ENCODE measurements at regions not wholly inside any gene's neighbourhood (a gene's known extent, or its start where the extent isn't known, plus 50 kb on each side); places are given as distances from the start of the nearest gene placed in this dataset.

GRCh38 chr17:55582897-55583296, 71.6 kb upstream of the SMIM36 start:
- H3K27me3 ChIP-seq (ENCODE audit: control insufficient read depth, insufficient read depth, low read length) = no peaks in the 10 kb centered on the region
- DNase-seq (ENCODE audit: low read depth) = no peak
- no peak for TF ChIP-seq CTCF (IDR thresholded peaks at IDR 0.05; ENCODE audit: insufficient read depth, low read length, poor library complexity, severe bottlenecking)
- no peak overlapping the region for H3K4me3 ChIP-seq (ENCODE audit: low read depth, low read length)
- no peaks in the 10 kb centered on the region for H3K36me3 ChIP-seq (ENCODE audit: control insufficient read depth, insufficient read depth, low read length)

- no peaks in the 10 kb centered on the region for H3K27me3 ChIP-seq (ENCODE audit: control insufficient read depth, insufficient read depth, low read length)
- no peaks in the 10 kb centered on the region for H3K36me3 ChIP-seq (ENCODE audit: control insufficient read depth, insufficient read depth, low read length)
- no peak for TF ChIP-seq CTCF (IDR thresholded peaks at IDR 0.05; ENCODE audit: insufficient read depth, low read length, poor library complexity, severe bottlenecking)
- no peak overlapping the region for H3K4me3 ChIP-seq (ENCODE audit: low read depth, low read length)
- DNase-seq (ENCODE audit: low read depth) = no peak
Observed at GRCh38 chr17:55580596-55581133, 69.4 kb upstream of the SMIM36 start.

- H3K36me3 ChIP-seq (ENCODE audit: control insufficient read depth, insufficient read depth, low read length) = no peaks in the 10 kb centered on the region
- no peaks in the 10 kb centered on the region for H3K27me3 ChIP-seq (ENCODE audit: control insufficient read depth, insufficient read depth, low read length)
- H3K4me3 ChIP-seq (ENCODE audit: low read depth, low read length) = no peak overlapping the region
- peak; percentile 62 for DNase-seq (ENCODE audit: low read depth)
- TF ChIP-seq CTCF (IDR thresholded peaks at IDR 0.05; ENCODE audit: insufficient read depth, low read length, poor library complexity, severe bottlenecking) = no peak
Observed at GRCh38 chr17:55577687-55578086, 66.4 kb upstream of the SMIM36 start.

- peak; percentile 86 for DNase-seq (ENCODE audit: low read depth)
- peak overlapping the region; percentile 1 for H3K4me3 ChIP-seq (ENCODE audit: low read depth, low read length)
Observed at GRCh38 chr17:55576996-55577586, 65.8 kb upstream of the SMIM36 start.

GRCh38 chr17:55576237-55576995, 65.2 kb upstream of the SMIM36 start:
- no peak overlapping the region for H3K4me3 ChIP-seq (ENCODE audit: low read depth, low read length)
- H3K36me3 ChIP-seq (ENCODE audit: control insufficient read depth, insufficient read depth, low read length) = no peaks in the 10 kb centered on the region
- no peak for TF ChIP-seq CTCF (IDR thresholded peaks at IDR 0.05; ENCODE audit: insufficient read depth, low read length, poor library complexity, severe bottlenecking)
- H3K27me3 ChIP-seq (ENCODE audit: control insufficient read depth, insufficient read depth, low read length) = no peaks in the 10 kb centered on the region
- DNase-seq (ENCODE audit: low read depth) = peak; percentile 79

More at GRCh38 chr17:55576996-55577586, 65.8 kb upstream of the SMIM36 start:
- H3K36me3 ChIP-seq (ENCODE audit: control insufficient read depth, insufficient read depth, low read length) = no peaks in the 10 kb centered on the region
- no peaks in the 10 kb centered on the region for H3K27me3 ChIP-seq (ENCODE audit: control insufficient read depth, insufficient read depth, low read length)
- TF ChIP-seq CTCF (IDR thresholded peaks at IDR 0.05; ENCODE audit: insufficient read depth, low read length, poor library complexity, severe bottlenecking) = no peak
